NK-92 treated with Interleukin-12 subunit alpha and Interleukin-12 subunit beta, amount 100 ng/mL, for 24 hours (cell line): ENCODE measurements at regions not wholly inside any gene's neighbourhood (a gene's known extent, or its start where the extent isn't known, plus 50 kb on each side); places are given as distances from the start of the nearest gene placed in this dataset.

ENCODE experiments used
- DNase-seq: peaks from one replicate; lab custom pipeline; 2025; lab: John Stamatoyannopoulos, UW

DNA sequence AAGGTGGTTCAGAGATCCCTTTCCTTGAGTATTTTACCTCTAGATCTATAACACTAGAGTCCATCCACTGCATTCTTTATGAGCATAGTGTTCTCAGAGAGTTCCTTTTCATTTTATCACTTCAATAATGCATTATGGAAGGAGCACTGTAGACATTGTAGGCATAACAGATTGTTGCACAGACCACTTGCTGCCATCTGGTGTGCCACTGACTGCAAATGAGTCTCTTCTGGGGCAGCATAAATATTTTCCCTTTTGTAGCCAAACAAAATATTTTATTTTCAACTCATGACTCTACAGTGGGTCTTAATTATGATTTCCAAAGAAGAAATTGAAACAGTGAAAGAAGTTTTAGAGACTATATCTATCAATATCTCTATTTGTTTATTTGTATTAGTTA is 290.4 kb downstream of the OLFM3 start:
- no peak for DNase-seq

DNA sequence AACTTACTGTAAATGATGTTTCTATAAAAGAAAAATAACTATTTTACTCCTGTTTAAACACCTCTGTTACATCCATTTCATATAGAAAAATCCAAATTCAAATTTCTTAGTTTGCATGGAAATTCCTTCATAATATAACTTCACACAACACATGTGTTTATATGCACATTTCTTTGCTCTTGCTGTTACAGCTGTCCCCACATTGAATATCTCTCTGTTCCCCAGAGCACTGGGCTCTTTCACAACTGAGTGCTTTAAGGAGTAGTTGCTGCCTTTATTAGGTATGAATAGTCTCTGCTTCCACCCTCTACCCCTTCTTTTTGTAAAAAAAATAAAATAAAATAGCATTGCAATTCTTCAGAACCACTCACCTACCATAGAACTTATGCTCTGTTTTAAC is 287.0 kb downstream of the OLFM3 start:
- no peak for DNase-seq

DNA sequence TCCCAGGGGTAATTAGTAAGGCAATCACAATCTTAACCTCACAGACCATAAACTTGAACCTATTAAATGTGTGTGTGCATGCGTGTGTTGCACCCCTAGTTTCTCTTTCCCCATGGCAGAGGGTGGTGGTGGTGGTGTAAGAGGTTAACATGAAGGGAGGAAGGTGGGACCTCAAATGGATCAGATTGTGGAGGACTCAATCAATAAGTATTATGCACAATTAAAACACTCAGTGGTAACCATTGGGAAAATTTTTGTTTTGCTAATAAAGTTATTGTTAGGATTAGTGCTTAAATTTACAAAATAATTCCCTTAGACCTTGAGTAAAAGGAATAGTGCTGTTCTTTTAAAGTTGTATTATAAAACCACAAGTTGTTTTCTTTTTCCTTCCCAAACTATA is 283.0 kb downstream of the OLFM3 start:
- no peak for DNase-seq

DNA sequence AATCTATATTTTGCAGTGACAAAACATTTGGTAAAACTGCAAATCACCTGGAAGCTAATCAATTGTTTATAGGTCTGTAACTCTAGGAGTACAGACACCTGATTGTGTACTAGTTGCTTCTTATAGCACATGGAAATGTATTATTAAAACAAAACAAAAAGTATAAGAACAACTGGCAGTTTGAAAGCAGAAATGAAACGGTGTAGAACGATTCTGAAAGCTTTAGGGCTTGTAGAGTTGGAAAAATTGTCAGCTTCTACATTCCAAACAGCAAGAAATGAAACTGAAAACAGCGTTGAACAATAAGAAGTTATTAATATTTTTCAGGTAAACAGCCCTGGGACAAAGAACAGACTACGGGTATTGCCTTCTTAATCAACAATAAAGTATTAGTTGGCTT is 273.3 kb downstream of the OLFM3 start:
- no peak for DNase-seq

DNA sequence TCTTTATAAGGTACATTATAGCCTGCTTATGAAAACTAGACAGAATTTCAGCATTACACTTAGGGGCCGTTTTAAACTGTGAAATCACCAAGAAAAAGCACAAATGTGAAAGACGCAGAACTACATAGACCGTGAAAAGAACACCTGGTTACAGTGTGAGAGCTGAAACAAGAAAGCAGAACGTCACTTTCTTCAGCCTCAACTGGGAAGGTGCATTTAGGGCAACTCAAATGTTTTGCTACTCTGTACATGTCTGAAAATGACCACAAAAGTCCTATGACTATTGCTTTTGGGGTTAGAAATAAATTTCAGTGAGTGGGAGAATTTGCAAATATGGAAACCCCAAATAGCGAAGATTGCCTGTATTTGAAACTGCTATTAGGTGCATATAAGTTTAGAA is 268.7 kb downstream of the OLFM3 start:
- DNase-seq: no peak

DNA sequence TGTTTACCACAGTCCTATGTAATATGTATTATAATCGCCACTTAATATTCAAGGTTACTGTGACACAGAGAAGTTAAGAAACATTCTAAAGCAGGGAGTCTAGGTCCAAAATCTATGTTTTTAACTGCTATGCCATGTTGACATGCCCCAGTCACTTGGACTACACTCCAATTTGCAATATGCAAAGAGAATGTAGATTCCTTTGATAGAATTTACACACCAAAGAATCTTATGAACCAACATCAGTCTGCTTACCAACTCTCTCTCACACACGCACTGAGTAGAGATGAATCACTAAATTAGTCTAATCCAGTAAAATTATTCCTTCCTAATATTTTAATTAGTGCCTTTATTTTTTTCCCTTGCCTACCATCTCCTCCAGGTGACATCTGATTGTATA is 266.2 kb downstream of the OLFM3 start:
- no peak for DNase-seq

DNA sequence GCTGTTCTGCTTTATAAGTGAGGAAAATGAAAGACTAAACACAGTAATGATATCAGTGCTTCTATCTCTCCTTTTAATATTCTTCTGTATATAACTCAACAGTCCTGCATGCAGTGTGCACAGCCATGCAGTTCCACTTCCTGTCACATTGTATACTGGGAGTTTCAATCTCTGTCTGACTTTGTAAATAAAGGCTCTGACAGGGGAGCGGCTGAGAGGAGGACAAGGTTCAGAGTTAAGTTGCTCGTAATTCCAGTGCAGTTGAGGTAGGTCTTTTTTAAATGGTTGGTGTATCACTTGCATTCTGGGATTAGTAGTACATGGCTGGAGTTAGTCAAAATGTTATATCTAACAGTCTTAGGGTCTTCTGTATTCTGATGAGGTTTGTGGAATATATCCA is 264.5 kb downstream of the OLFM3 start:
- no peak for DNase-seq

DNA sequence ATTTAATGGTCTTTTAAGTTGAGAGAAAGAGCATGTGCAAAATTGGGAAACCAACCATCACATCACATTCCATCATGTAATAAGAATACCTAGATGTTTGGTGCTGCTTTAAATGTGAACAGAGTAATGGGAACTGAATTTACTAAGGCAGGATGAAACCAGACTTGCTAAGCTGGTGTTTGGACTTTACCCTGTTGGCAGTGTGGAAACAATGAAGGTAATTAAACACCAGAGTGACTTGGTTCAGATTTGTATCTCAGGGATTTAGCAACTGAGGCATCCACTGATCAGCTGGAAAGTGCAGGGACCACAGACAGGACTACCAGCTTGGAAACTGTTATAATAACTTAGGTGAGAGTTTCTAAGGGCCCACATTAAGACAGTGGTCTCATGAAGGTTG is 263.4 kb downstream of the OLFM3 start:
- no peak for DNase-seq

DNA sequence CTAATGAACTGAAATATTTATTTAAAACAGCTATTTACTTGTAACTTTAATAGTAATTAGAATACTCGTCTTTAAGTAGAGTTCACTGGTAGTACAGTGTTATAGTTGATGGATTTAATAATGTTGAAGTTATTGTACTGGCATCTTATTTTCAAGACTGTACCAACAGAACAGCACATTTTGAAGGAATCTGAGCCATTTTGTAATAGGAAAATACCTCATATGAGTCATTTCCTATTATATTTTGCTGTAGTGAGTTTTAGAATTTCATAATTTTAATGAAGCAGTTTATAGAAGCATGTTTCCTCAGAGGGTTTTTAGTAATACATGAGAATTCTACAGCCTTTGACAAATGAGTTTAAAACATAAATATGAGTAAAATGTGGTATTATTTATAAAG is 258.3 kb downstream of the OLFM3 start:
- DNase-seq: no peak

DNA sequence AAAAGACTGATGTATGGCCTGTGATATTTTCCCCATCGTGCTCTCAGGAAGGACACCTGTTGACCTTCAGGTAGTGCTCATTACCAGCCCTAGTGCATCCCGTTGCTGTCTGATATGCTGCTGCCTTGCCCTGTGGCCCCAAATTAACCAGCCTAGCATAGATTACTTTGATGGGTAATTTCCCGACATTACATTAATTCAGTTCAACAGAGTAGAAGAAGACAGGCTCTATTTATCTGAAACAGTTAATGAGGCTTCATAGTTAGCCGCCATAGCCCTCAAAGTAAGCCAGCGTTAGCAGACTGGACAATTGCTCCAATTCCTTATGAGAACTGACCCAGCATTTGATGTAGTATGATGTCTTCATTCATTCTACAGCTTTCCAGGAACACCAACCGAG is 257.6 kb downstream of the OLFM3 start:
- no peak for DNase-seq

DNA sequence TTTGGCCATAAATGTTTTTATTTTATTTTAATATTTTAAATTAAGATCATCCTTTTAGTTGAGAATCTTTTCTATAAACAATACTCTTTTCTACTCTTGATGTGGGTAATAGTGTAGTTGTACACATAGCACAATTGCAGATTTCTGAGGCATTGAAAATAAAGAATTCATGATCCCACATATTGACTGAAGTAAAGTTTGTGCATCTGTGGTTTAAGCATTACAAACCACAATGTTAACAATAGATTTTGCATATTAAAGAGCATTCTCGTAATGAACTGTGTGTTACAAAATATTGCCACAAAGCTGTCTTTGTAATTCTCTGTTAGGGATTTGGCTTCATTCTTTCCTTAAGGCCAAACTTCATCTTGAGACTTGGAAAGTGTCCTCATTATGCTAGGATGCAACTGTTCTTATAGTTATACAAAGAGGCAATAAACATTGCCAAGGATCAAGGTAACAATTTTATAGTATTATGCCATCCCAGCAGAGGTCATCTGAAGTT is 256.8 kb downstream of the OLFM3 start:
- no peak for DNase-seq

DNA sequence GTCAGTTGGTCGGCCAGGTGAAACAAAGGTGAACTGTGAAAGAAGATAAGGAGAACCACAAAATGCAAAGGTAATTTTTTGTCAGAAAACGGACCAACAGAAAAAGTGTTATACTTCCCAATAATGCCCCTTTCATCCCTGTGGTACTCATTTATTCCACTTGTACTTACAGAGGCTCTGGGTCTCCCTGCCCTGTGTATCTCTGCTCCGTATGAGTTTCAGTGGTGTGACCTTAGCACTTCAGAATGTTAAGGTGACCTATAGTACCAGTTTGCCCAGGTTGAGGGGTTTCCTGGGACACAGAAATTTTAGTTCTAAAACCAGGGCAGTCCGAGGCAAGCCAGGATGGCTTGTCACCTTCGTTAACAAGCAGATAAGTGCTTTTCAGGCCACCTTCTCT is 254.8 kb downstream of the OLFM3 start:
- no peak for DNase-seq

DNA sequence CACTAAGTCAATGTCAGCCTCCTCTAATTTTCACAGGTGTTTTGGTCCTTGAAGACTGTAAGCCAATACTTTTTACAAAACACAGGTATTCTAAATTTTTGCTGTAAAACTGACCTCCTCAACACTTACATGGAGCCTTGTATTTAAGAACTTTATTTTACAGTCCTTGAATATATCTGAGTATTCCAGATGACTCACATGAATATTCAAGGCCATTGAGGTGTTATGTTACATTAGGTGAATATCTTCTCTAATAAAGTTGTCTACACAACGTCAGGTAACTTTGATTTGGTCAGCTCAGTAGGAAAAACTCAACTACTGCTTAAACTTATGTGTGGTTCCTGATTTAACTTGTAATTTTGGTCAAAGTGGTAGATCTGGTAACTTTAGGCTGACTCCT is 254.2 kb downstream of the OLFM3 start:
- no peak for DNase-seq

DNA sequence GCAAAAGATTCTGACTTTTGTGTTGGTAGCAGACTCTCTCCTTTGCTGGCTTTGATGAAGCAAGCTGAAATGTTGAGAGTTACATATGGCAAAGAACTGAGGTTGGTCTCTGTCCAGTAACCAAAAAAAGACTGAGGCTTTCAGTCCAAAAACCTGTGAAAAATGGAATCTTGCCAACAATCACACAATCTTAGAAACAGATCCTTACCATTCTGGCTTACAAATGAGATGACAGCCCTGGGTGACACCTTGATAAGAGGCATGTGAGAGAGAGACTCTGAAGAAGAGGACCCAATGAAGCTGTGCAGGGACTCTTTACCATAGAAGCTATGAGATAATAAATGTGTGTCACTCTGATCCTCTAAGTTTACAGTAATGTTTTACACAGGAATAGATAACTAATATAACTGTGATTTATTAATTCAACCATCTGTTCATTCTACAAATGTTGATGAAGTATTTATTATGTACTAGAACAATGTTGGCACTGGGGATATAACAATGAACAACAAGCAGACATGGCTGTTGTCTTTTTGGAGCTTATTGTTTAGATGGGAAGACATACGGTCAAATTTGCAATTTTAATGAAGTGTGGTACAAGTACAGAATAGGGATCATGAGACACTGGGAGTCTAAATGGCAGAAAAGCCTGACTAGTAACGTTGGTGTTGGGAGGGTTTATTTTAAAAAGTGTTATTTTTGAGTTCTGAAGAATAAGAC is 251.0 kb downstream of the OLFM3 start:
- no peak for DNase-seq

DNA sequence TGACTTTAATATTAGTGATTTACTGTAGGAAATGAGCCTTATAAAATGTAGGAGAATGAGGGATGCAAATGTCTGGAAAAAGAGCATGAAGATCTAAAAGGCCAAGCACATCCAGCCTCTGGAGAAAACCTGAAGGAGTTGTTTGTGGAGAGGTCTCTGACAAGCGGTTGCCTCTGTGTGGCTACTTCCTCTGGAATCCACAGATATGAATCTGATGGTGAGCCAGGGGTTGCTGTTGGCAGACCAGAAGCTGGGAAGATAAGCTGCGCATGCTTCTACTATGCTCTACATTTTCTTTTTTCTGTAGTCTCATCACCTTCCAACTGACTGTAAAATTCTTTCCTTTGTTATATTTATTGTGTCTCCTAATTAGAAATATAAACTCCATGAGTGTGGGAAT is 248.6 kb downstream of the OLFM3 start:
- no peak for DNase-seq
